Esophagus muscularis mucosa (tissue), 4 donors: ENCODE measurements at regions not wholly inside any gene's neighbourhood (a gene's known extent, or its start where the extent isn't known, plus 50 kb on each side); places are given as distances from the start of the nearest gene placed in this dataset.

Experiments used
- CTCF ChIP-seq, 3 experiments: fragments of 200-600 bp in 2 of 3; fragments of 450-650 bp in 1 of 3; sonication (generic) in 2 of 3; IDR thresholded peaks; one replicate each; pipeline ENCODE4 v1.5.1; 2017 to 2019; ENCODE audit warnings: antibody characterized with exemption in 3 of 3, mild to moderate bottlenecking in 2 of 3, moderate library complexity in 1 of 3
- EP300 ChIP-seq: sonication (generic); formaldehyde crosslinking; IDR thresholded peaks from one replicate; pipeline ENCODE4 v1.6.1; 2017; ENCODE audit warnings: antibody characterized with exemption
- POLR2AphosphoS5 ChIP-seq, 2 donors: sonication (generic); formaldehyde crosslinking; IDR thresholded peaks; one replicate each; pipeline ENCODE4 v1.6.1; 2017; ENCODE audit warnings: antibody characterized with exemption in 2 of 2

- no peak for TF ChIP-seq EP300
- no peak for TF ChIP-seq CTCF (IDR thresholded peaks at IDR 0.05)
- no peak for TF ChIP-seq POLR2AphosphoS5 (IDR thresholded peaks at IDR 0.05)
Measured at GRCh38 chr12:13504074-13504473, 307.5 kb downstream of the EMP1 start.
